A673 (cell line): ENCODE measurements at regions not wholly inside any gene's neighbourhood (a gene's known extent, or its start where the extent isn't known, plus 50 kb on each side); places are given as distances from the start of the nearest gene placed in this dataset.

Source experiments
- BruUV-seq: library from RNA; stranded (reverse); fragments of 400-500 nt; replicated peaks from 2 replicates; lab custom pipeline; 2021; lab: Mats Ljungman, UMichigan
- CTCF ChIA-PET: fragments of 300-600 bp; sonication (Branson Sonifier 250); formaldehyde crosslinking; loops from one replicate; lab custom pipeline; 2022; ENCODE audit warnings: antibody characterized with exemption; lab: Charles Lee
- POLR2A ChIA-PET: fragments of 300-600 bp; sonication (Branson Sonifier 250); formaldehyde crosslinking; loops from one replicate; lab custom pipeline; 2022; ENCODE audit warnings: antibody characterized with exemption; ENCODE audit not compliant: low non-redundant PET; lab: Charles Lee
- DNase-seq: peaks from one replicate; pipeline ENCODE4 v3.0.0-alpha.2; 2015; ENCODE audit warnings: low spot score
- H3K27ac ChIP-seq: fragments of 200-600 bp; sonication (generic); 2 replicates; pipeline ENCODE4 v1.5.1; 2016; ENCODE audit warnings: mixed run types, low read depth, mild to moderate bottlenecking, mixed read lengths, antibody characterized with exemption, low read length; ENCODE audit not compliant: poor library complexity, severe bottlenecking
- H3K27me3 ChIP-seq: fragments of 200-600 bp; sonication (generic); replicated peaks from 2 replicates; pipeline ENCODE4 v1.6.1; 2017; ENCODE audit warnings: mixed run types, low read depth, mild to moderate bottlenecking, mixed read lengths, antibody characterized with exemption, low read length; ENCODE audit not compliant: insufficient read depth, poor library complexity
- H3K36me3 ChIP-seq: fragments of 200-600 bp; sonication (generic); 2 replicates; pipeline ENCODE4 v1.6.1; 2016; ENCODE audit warnings: mixed run types, mild to moderate bottlenecking, mixed read lengths, antibody characterized with exemption, low read length; ENCODE audit not compliant: insufficient read depth, poor library complexity, severe bottlenecking
- H3K4me1 ChIP-seq: fragments of 200-600 bp; sonication (generic); 2 replicates; pipeline ENCODE4 v1.6.1; 2017; ENCODE audit warnings: mixed run types, mild to moderate bottlenecking, mixed read lengths, antibody characterized with exemption, low read length; ENCODE audit not compliant: insufficient read depth, poor library complexity, severe bottlenecking
- H3K4me3 ChIP-seq: fragments of 200-600 bp; sonication (generic); 2 replicates; pipeline ENCODE4 v1.5.1; 2016; ENCODE audit warnings: low read depth, mixed run types, mild to moderate bottlenecking, mixed read lengths, low read length; ENCODE audit not compliant: poor library complexity, severe bottlenecking
- H3K9me3 ChIP-seq: fragments of 200-600 bp; sonication (generic); 2 replicates; pipeline ENCODE4 v1.6.1; 2016; ENCODE audit warnings: mixed run types, low read depth, mild to moderate bottlenecking, mixed read lengths, antibody characterized with exemption, low read length; ENCODE audit not compliant: poor library complexity, severe bottlenecking
- EZH2 ChIP-seq: fragments of 200-600 bp; sonication (generic); IDR thresholded peaks from 2 replicates; pipeline ENCODE4 v1.6.1; 2017; ENCODE audit warnings: borderline replicate concordance, low read depth, mild to moderate bottlenecking, mixed read lengths, antibody characterized with exemption, low read length; ENCODE audit not compliant: poor library complexity, severe bottlenecking
- intact Hi-C: fragments of 100-400 bp; cut with micrococcal nuclease; formaldehyde crosslinking; loops from one replicate; pipeline ENCODE4 v1.10.0; 2022; ENCODE audit not compliant: unreplicated experiment
- TF ChIP-seq, protein P1 (sequence below): fragments of 300-800, 200-600 bp; sonication (generic); conservative IDR thresholded peaks from 2 replicates; pipeline ENCODE4 v1.5.1; 2017; ENCODE audit warnings: low read depth, mild to moderate bottlenecking, antibody characterized with exemption, low read length, moderate library complexity, mixed read lengths

DNA sequence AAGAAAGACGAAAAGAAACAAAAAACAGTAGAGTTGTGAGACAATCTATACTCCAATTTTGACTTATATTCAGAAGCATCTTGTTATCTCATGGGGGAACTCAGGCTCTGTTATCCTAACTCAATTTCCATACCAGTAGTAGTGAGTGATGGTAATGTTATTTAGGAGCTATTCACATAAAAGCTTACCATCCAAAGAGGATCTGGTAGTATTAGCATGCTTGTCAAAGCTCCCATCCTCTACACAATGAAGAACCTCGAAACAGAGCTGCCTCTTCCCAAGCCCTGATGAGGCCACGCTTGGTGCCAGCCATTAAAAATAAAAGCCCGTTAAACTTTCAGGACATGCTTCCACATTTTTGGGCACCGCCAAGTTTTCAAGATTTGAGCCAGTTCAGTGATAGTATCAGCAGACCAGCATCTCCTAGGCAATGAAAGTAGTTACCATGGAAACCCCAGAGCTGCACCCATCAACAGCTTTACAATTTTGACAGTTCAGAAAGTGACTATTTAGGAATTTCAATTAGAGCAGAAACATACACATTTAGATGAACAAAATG, 173.3 kb downstream of the CD83 start:
- H3K4me3 ChIP-seq = no peak overlapping the region
- H3K4me1 ChIP-seq = no peaks in the 10 kb centered on the region
- CTCF ChIA-PET = no interaction called here
- no peaks in the 10 kb centered on the region for H3K27me3 ChIP-seq
- H3K36me3 ChIP-seq = no peaks in the 10 kb centered on the region
- DNase-seq = no peak
- no peaks in the 10 kb centered on the region for H3K9me3 ChIP-seq
- no peak overlapping the region for H3K27ac ChIP-seq
- TF ChIP-seq, protein P1, sequence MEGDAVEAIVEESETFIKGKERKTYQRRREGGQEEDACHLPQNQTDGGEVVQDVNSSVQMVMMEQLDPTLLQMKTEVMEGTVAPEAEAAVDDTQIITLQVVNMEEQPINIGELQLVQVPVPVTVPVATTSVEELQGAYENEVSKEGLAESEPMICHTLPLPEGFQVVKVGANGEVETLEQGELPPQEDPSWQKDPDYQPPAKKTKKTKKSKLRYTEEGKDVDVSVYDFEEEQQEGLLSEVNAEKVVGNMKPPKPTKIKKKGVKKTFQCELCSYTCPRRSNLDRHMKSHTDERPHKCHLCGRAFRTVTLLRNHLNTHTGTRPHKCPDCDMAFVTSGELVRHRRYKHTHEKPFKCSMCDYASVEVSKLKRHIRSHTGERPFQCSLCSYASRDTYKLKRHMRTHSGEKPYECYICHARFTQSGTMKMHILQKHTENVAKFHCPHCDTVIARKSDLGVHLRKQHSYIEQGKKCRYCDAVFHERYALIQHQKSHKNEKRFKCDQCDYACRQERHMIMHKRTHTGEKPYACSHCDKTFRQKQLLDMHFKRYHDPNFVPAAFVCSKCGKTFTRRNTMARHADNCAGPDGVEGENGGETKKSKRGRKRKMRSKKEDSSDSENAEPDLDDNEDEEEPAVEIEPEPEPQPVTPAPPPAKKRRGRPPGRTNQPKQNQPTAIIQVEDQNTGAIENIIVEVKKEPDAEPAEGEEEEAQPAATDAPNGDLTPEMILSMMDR = no peak
- no peak for TF ChIP-seq EZH2
- intact Hi-C loops = no loop called here
- POLR2A ChIA-PET = no interaction called here
- BruUV-seq = no TSS peak

DNA sequence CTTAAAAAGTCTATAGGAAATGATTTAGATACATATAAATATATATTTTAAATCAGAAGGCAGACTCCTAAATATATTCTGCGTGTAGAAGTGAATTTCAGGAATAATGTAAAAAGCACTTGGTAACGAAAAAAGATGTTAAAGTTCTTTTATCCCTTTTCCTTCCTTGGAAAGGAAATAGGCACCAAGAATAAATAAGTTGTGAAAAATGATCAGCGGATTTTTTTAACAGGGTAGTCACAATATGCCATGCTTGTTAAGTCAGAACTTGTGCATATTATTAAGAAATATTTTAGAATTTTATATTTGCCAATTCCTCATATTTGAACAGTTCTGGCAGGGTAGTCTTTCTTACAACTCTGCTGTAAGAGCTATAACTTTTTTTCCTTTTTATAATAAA, 173.8 kb downstream of the CD83 start:
- Histone ChIP-seq H3K4me1 (no peaks in the 10 kb centered on the region), H3K27me3 (no peaks in the 10 kb centered on the region), H3K9me3 (no peaks in the 10 kb centered on the region), H3K4me3 (no peak overlapping the region), H3K27ac (no peak overlapping the region), H3K36me3 (no peaks in the 10 kb centered on the region)
- ChIA-PET POLR2A (no interaction called here), CTCF (no interaction called here)
- intact Hi-C loops = no loop called here
- BruUV-seq = no TSS peak
- DNase-seq = no peak
- no peak for TF ChIP-seq EZH2
- TF ChIP-seq, protein P1 = no peak

DNA sequence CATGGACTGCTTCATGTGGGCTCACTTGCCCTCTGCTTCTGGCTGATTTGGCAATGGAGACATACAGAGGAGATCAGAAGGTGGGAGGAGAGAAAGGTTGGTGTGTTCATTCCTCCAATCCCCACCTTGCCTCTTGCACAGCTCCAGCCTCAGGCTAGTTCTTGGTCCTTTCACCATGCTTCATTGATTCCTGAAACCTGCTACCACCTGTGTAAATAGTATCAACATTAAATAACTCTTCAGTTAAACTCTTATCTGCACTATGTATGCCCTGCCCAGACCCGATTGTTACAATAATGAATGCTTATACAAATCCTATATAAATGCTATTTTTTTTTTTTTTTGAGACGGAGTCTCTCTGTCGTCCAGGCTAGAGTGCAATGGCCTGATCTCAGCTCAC, 174.5 kb downstream of the CD83 start:
- no peak overlapping the region for H3K4me3 ChIP-seq
- TF ChIP-seq, protein P1 = no peak
- no peak for TF ChIP-seq EZH2
- no peak for DNase-seq
- no peaks in the 10 kb centered on the region for H3K9me3 ChIP-seq
- H3K27ac ChIP-seq = no peak overlapping the region
- H3K36me3 ChIP-seq = no peaks in the 10 kb centered on the region
- no TSS peak for BruUV-seq
- H3K4me1 ChIP-seq = no peaks in the 10 kb centered on the region
- no peaks in the 10 kb centered on the region for H3K27me3 ChIP-seq
- intact Hi-C loops = no loop called here
- ChIA-PET CTCF (no interaction called here), POLR2A (no interaction called here)
